ENCODE measurements at regions not wholly inside any gene's neighbourhood (a gene's known extent, or its start where the extent isn't known, plus 50 kb on each side); places are given as distances from the start of the nearest gene placed in this dataset.
"Not testable (repeated sequence)": the region's sequence is repeated elsewhere in the genome, so short reads cannot be mapped to it uniquely, and the experiment has no call there.

DNA sequence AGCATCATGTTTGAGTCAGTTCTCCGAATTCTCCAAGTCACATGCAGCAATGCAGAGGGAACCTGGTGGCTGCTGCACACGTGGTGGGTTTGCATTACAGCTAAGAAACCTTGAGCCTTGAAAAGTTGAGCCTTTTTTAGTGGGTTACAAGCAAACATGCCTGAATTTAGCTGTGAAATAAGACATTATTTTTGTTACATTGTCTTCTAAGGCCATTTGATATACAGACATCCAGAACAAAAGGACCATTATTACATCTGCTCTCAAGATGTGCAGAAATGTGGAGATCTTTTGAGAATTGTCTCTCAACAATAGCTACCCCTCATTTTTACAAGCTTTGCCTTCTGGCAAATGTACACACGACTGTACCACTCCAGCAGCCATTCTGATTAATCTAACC, 720.5 kb upstream of the SLC35B3 start:
- Mint-ChIP-seq H3K9me3 (peaks cover 0 to 16% (median 5%) of the 10 kb centered on the region in 9 donors), H3K27ac (no peak overlapping the region), H3K4me3 (no peak overlapping the region), H3K27me3 (peaks cover 0 to 3% (median 0%) of the 10 kb centered on the region in 5 donors), H3K4me1 (no peaks in the 10 kb centered on the region), H3K36me3 (no peaks in the 10 kb centered on the region)
- DNase-seq (no peak), ATAC-seq (no peak)
- POLR2A ChIA-PET = no interaction called here

DNA sequence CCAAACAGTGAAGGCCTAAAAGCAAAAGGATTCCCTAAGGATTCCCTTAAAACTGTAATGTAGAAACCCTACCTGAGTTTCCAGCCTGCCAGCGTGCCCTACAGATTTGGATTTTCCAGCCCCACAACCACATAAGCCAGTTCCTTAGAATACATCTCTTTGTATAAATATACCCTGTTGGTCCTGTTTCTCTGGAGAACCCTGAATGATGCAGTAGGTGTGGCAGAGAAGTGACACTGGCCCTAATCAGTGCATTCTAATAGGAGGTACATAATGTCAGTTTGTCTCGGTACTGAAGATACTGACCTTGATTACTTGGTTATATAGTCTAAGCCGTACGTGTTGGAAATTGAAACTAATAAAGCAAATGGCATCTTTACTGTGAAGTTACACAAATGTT, 707.8 kb upstream of the SLC35B3 start:
- no peaks in the 10 kb centered on the region for H3K4me1 Mint-ChIP-seq
- H3K36me3 Mint-ChIP-seq = peaks cover 0 to 6% (median 0%) of the 10 kb centered on the region in 3 donors
- ATAC-seq (no peak), DNase-seq (no peak)
- H3K27me3 Mint-ChIP-seq = no peaks in the 10 kb centered on the region
- POLR2A ChIA-PET = no interaction called here
- H3K9me3 Mint-ChIP-seq = peaks cover 0 to 16% (median 5%) of the 10 kb centered on the region in 9 donors
- H3K27ac Mint-ChIP-seq = no peak overlapping the region
- H3K4me3 Mint-ChIP-seq = no peak overlapping the region

DNA sequence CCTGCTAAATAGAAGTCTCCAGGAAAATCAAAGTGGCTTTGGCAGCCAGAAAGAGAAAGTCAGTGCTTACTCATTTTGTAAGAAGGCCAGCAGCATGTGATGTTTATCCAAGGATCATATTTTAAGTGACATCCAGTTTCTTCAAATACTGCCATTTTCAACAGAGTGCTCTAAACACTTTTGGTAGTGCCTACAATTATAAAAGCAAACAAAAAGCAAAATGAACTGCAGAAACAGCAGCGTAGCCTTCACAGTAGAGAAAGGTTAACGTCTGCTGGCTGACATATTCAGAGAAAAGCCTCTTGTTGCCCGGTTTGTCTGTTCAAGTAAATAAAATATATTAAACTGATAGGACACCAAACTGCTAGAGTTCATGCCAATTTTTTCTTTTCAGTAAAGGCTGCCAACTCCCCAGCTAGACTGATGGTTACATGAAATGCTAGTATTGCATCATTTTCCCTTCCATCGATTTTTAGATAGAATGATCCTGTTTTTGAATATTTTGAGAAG, 705.7 kb upstream of the SLC35B3 start:
- Mint-ChIP-seq H3K36me3 (peaks cover 0 to 6% (median 0%) of the 10 kb centered on the region in 3 donors), H3K27ac (no peak overlapping the region), H3K4me3 (no peak overlapping the region), H3K27me3 (no peaks in the 10 kb centered on the region), H3K9me3 (peaks cover 0 to 17% (median 5%) of the 10 kb centered on the region in 9 donors), H3K4me1 (no peaks in the 10 kb centered on the region)
- POLR2A ChIA-PET = no interaction called here
- DNase-seq (no peak), ATAC-seq (no peak)

- peaks cover 0 to 6% (median 0%) of the 10 kb centered on the region in 3 donors for H3K36me3 Mint-ChIP-seq
- ATAC-seq = no peak
- no peaks in the 10 kb centered on the region for H3K4me1 Mint-ChIP-seq
- H3K27ac Mint-ChIP-seq = no peak overlapping the region
- peaks cover 0 to 17% (median 5%) of the 10 kb centered on the region in 9 donors for H3K9me3 Mint-ChIP-seq
- no peak overlapping the region for H3K4me3 Mint-ChIP-seq
- no peak for DNase-seq
- no peaks in the 10 kb centered on the region for H3K27me3 Mint-ChIP-seq
- POLR2A ChIA-PET = no interaction called here
Observed at GRCh38 chr6:9140172-9140571, 704.8 kb upstream of the SLC35B3 start.

DNA sequence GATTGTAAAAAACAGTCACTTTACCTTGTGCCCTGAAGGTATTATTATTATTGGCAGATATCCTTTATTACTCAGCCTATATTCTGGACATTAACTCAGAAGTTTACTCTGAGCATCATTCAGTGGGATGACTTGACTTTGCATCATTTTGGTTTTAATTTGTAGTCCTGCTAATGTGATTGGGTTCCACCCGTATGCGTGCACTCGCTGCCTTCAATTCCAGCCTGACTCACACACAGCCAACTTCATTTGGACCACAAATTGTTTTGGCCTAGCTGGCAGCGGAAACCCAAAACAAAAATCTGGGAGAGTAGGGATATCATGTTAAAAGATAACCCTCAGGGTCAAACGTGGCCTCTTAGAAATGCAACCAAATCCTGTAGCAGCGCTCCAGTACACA, 704.4 kb upstream of the SLC35B3 start:
- Mint-ChIP-seq H3K9me3 (peaks cover 0 to 14% (median 3%) of the 10 kb centered on the region in 9 donors), H3K4me1 (no peaks in the 10 kb centered on the region), H3K27ac (no peak overlapping the region), H3K36me3 (peaks cover 0 to 3% (median 0%) of the 10 kb centered on the region in 3 donors), H3K4me3 (no peak overlapping the region), H3K27me3 (no peaks in the 10 kb centered on the region)
- ATAC-seq (no peak), DNase-seq (no peak)
- POLR2A ChIA-PET = no interaction called here

DNA sequence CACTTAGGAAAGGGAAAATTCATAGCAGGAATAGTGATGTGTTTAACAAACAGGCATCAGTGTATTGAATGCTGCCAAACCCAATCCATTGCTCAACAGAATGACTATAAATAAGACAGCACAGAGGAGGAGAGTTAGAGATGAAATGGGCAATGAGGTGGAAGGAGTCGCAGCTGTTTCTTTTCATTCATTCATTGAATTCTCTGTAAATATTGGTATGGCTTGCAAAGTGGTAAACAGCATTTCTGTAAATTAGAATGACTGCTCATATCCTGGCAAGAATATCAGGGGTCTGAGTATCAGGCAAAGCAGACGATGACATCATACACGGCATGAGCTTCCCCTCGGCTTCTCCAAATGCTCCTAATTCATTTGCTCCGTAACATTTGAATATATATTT, 703.6 kb upstream of the SLC35B3 start:
- H3K4me3 Mint-ChIP-seq = no peak overlapping the region
- ATAC-seq = no peak
- H3K36me3 Mint-ChIP-seq = no peaks in the 10 kb centered on the region

GRCh38 chr6:9136141-9136822, 700.9 kb upstream of the SLC35B3 start:
- POLR2A ChIA-PET = no interaction called here

More for the DNA sequence above, 703.6 kb upstream of the SLC35B3 start:
- H3K9me3 Mint-ChIP-seq = peaks cover 0 to 13% (median 0%) of the 10 kb centered on the region in 9 donors
- no peaks in the 10 kb centered on the region for H3K4me1 Mint-ChIP-seq
- H3K27me3 Mint-ChIP-seq = no peaks in the 10 kb centered on the region
- POLR2A ChIA-PET = no interaction called here
- no peak overlapping the region for H3K27ac Mint-ChIP-seq
- no peak for DNase-seq

GRCh38 chr6:9131616-9132015, 696.3 kb upstream of the SLC35B3 start:
- H3K4me3 Mint-ChIP-seq = no peak overlapping the region
- no peak overlapping the region for H3K27ac Mint-ChIP-seq
- no peaks in the 10 kb centered on the region for H3K36me3 Mint-ChIP-seq
- POLR2A ChIA-PET = no interaction called here
- H3K4me1 Mint-ChIP-seq = no peaks in the 10 kb centered on the region
- ATAC-seq (no peak), DNase-seq (no peak)
- no peaks in the 10 kb centered on the region for H3K27me3 Mint-ChIP-seq
- peaks cover 0 to 4% (median 0%) of the 10 kb centered on the region in 9 donors for H3K9me3 Mint-ChIP-seq

More at GRCh38 chr6:9136141-9136822, 700.9 kb upstream of the SLC35B3 start:
- Mint-ChIP-seq H3K4me1 (no peaks in the 10 kb centered on the region), H3K27me3 (no peaks in the 10 kb centered on the region), H3K27ac (no peak overlapping the region), H3K36me3 (no peaks in the 10 kb centered on the region), H3K9me3 (peaks cover 0 to 13% (median 0%) of the 10 kb centered on the region in 9 donors), H3K4me3 (no peak overlapping the region)
- DNase-seq (no peak), ATAC-seq (no peak)

- Mint-ChIP-seq H3K27ac (no peak overlapping the region), H3K27me3 (no peaks in the 10 kb centered on the region), H3K36me3 (peaks cover 0 to 2% (median 0%) of the 10 kb centered on the region in 3 donors), H3K4me3 (no peak overlapping the region), H3K4me1 (no peaks in the 10 kb centered on the region), H3K9me3 (peaks cover 0 to 4% (median 0%) of the 10 kb centered on the region in 9 donors)
- ATAC-seq = no peak
- no peak for DNase-seq
- POLR2A ChIA-PET = no interaction called here
Observed at GRCh38 chr6:9131201-9131600, 695.9 kb upstream of the SLC35B3 start.

DNA sequence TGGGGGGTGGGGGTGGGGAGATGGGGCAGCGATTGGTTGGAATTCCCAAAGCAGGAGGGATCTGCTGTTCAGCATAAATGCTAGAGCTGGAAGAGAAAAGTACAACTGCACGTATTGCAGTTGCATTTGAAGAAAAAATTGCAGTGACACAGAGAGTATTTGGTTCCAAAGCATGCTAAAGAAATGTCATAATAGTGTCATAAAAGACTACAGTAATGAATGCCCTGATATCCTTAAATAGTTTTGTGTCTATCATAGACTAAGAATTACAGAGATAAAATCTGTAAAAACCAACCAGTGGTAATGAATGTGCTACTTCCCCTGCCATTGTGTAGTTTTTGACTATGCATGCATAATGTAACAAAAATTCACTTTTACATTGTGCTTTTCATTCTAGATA, 693.6 kb upstream of the SLC35B3 start:
- ATAC-seq = no peak
- no peak overlapping the region for H3K4me3 Mint-ChIP-seq
- H3K27ac Mint-ChIP-seq = no peak overlapping the region

DNA sequence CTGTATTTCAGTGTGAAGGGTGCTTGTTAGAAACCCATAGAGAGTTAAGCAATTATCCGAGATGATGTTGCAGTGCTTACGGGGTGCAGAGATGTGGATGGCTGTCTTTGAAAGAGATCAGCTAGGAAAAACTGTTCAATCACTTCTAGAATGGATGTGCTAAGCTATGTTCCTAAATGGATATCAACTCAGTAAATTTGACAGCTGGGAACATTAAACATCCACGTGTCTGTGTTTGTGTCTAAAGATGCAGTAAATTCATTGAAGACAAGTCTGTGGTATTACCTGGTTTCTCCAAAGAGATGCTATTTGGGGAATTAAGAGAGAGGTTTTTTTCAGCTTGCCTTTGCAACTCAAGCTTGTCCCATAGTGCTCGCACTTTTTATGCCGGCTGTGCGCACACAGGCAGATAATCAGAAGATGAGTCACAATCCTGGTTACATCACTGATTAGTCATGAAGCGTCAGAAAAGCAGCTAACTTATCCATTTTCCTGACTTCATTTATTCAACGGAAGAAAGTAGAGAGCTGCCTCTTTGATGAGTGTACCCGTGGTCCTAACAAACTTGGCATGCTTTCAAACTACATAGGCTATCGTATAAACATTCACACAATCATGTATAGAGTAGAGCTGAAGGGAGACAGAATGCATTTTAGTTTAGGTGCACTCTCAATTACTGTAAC, 691.7 kb upstream of the SLC35B3 start:
- H3K27ac Mint-ChIP-seq = no peak overlapping the region

More for the DNA sequence above, 693.6 kb upstream of the SLC35B3 start:
- Mint-ChIP-seq H3K27me3 (peaks cover 0 to 1% (median 0%) of the 10 kb centered on the region in 5 donors), H3K9me3 (peaks cover 0 to 7% (median 0%) of the 10 kb centered on the region in 9 donors), H3K4me1 (no peaks in the 10 kb centered on the region), H3K36me3 (peaks cover 0 to 2% (median 0%) of the 10 kb centered on the region in 3 donors)
- no peak for DNase-seq
- POLR2A ChIA-PET = no interaction called here

DNA sequence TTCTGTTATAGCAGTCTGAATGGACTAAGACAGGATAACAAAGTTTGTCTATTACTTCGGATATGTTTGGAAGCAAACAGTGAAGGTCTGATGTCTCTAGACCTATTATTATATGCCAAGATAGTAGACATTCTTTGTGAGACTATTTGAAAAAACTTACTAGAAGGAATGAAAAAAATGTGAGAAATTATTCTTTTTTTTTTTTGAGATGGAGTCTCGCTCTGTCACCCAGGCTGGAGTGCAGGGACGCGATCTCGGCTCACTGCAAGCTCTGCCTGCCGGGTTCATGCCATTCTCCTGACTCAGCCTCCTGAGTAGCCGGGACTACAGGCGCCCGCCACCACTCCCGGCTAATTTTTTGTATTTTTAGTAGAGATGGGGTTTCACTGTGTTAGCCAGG, 690.7 kb upstream of the SLC35B3 start:
- not testable (repeated sequence) for H3K4me3 Mint-ChIP-seq

More for the DNA sequence above, 691.7 kb upstream of the SLC35B3 start:
- H3K36me3 Mint-ChIP-seq = peaks cover 0 to 2% (median 0%) of the 10 kb centered on the region in 3 donors
- no peak overlapping the region for H3K4me3 Mint-ChIP-seq
- DNase-seq (no peak), ATAC-seq (no peak)
- H3K27me3 Mint-ChIP-seq = peaks cover 0 to 1% (median 0%) of the 10 kb centered on the region in 5 donors
- H3K4me1 Mint-ChIP-seq = no peaks in the 10 kb centered on the region
- H3K9me3 Mint-ChIP-seq = peaks cover 0 to 7% (median 2%) of the 10 kb centered on the region in 9 donors
- POLR2A ChIA-PET = no interaction called here

DNA sequence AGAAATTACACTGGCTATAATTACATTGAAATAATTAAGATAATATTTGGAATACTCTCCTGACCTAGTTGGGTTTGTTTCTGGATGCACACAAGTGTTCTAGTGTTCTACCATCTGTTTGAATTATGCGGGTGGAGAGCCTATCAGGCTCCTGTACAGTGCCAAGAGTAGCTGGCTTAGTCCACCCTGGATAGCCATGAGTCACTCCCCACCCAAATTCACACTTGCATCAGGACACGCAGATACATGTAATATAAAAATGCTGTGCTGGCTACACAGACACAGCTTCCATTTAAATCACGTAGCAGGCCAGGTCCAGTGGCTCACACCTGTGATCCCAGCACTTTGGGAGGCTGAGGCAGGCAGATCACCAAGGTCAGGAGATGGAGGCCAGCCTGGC, 686.2 kb upstream of the SLC35B3 start:
- POLR2A ChIA-PET = no interaction called here
- Mint-ChIP-seq H3K27ac (no peak overlapping the region), H3K27me3 (peaks cover 0 to 1% (median 0%) of the 10 kb centered on the region in 5 donors), H3K9me3 (peaks cover 0 to 6% (median 2%) of the 10 kb centered on the region in 9 donors), H3K36me3 (peaks cover 0 to 2% (median 0%) of the 10 kb centered on the region in 3 donors), H3K4me1 (no peaks in the 10 kb centered on the region), H3K4me3 (no peak overlapping the region)
- no peak for DNase-seq
- ATAC-seq = no peak

More for the DNA sequence above, 690.7 kb upstream of the SLC35B3 start:
- POLR2A ChIA-PET, H3K9me3 Mint-ChIP-seq, H3K27ac Mint-ChIP-seq, H3K27me3 Mint-ChIP-seq, ATAC-seq, DNase-seq, H3K36me3 Mint-ChIP-seq, H3K4me1 Mint-ChIP-seq: not testable (repeated sequence)

Data from naive thymus-derived CD8-positive, alpha-beta T cell (primary cell).